ENCODE measurements at regions not wholly inside any gene's neighbourhood (a gene's known extent, or its start where the extent isn't known, plus 50 kb on each side); places are given as distances from the start of the nearest gene placed in this dataset.

- no peak for DNase-seq (ENCODE audit: insufficient read length, low spot score)
- no peak for FAIRE-seq
Observed at GRCh38 chr7:25788961-25789620, 362.9 kb upstream of the NFE2L3 start.

GRCh38 chr7:25789701-25790640 lies 362.0 kb upstream of the NFE2L3 start:
- no peak for FAIRE-seq

DNA sequence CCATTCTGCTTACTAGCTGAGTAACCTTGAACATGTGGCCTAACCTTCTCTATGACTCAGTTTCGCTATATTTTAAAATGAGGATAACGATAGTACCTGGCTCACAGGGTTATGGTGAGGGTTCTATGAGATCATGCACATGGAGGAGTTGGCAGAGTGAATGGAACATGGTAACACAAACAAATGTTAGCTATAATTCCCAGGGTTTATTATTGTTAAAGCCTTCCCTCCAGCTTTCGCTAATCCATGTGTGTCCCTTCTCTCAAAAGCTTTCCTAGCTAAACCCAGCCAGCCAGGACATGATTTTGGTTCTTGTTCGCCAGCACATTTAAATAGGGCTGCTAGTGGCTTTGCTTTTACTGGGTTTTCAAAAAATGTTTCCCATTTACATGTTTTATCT lies 361.0 kb upstream of the NFE2L3 start:
- FAIRE-seq (no peak), DNase-seq (ENCODE audit: insufficient read length, low spot score) (no peak)

More at GRCh38 chr7:25789701-25790640, 362.0 kb upstream of the NFE2L3 start:
- no peak for DNase-seq (ENCODE audit: insufficient read length, low spot score)

- no peak for DNase-seq (ENCODE audit: insufficient read length, low spot score)
- no peak for FAIRE-seq
Observed at GRCh38 chr7:25792586-25792985, 359.4 kb upstream of the NFE2L3 start.

DNA sequence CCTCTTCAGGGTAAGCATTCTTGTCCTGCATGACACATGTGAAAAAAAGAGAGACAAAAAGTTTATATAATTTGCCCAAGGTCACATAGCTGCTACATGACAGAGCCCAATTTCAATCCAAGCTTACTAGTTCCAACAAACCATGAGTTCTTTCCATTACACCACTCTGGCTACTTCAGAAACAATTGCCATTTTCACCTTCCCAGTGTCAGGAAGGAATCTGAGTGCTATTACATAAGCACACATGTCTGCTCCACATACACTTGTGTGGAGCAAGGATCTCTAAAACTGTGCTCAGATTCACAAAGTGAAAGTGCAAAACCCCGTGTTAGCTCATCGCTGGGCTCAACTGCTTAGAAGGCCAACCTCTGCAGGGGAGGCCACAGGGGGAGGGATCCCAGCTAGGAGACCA lies 356.2 kb upstream of the NFE2L3 start:
- DNase-seq (ENCODE audit: insufficient read length, low spot score): no peak
- FAIRE-seq: no peak

DNA sequence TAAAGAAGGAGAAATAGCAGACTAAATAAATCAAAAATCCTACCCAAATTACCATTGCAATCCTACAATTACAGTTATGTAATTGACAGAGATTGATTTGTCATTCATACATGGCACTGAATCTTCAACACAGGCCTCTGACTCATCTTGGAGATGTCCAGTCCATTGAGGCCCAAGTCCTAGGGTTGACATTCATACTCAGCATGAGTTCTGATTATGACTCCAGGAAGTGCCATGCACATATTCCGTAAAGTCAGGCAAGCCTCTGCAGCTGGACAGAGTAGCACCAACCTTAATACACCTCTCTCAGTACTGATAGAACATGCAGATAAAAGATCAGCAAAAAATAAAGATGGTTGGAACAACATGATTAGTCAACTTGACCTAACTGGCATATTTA lies 353.7 kb upstream of the NFE2L3 start:
- FAIRE-seq (no peak), DNase-seq (ENCODE audit: insufficient read length, low spot score) (no peak)

- DNase-seq (ENCODE audit: insufficient read length, low spot score) (no peak), FAIRE-seq (no peak)
Observed at GRCh38 chr7:25801214-25801613, 350.8 kb upstream of the NFE2L3 start.

DNA sequence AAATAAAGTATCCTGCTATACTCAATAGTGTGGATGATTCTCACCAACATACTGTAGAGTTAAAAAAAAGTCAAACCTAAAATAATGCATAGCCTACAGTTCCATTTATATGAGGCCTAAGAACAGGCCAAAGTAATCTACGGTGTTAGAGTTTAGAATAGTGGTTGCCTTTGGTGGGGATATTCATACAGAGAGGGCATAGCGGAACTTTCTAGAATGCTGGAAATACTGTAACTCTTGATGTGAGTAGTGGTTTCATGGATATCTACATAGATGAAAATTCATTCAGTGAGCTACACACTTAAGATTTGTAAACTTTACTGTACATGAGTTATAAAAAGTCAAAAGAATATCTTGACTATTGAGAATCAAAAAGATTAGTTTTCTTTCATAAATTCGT lies 349.9 kb upstream of the NFE2L3 start:
- FAIRE-seq (no peak), DNase-seq (ENCODE audit: insufficient read length, low spot score) (no peak)

DNA sequence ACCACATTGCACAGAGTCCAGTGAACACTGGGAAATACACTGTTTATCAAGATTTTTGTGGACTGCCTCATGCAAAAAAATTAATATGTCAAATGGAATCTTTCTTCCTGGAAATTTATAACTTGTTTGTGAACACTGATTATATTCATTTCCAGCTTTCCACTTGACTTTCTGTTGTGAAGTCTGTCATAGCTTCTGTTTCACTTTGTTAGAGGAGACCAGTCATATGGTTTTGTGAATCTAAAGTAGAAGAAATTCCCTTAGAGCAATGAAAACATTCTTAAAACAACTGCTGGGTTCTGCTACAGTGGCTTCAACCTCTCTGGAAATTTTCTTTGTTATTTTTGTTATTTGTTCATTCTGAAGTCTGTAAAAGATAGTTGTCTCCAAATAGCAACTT lies 349.5 kb upstream of the NFE2L3 start:
- FAIRE-seq (no peak), DNase-seq (ENCODE audit: insufficient read length, low spot score) (no peak)

- FAIRE-seq (no peak), DNase-seq (ENCODE audit: insufficient read length, low spot score) (no peak)
Observed at GRCh38 chr7:25803117-25803887, 348.7 kb upstream of the NFE2L3 start.

DNA sequence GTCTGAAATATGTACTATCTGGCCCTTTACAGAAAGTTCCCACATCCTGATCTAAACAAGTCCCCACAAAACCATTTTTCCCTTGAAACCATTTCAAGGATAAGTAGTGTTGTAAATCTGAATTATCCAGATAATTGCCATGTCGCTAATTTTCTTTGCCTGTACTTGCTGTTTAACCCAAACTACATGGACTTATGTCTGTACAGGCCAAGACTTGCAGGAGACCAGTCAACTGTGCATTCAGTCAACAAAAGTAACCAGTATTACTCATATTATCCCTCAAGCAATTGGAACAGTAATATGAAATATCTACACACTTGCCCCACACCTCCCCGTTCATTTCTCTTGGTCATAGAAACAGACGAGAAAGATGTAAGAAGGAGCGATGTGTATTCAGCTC lies 347.8 kb upstream of the NFE2L3 start:
- DNase-seq (ENCODE audit: insufficient read length, low spot score) (no peak), FAIRE-seq (peak; percentile 9)

DNA sequence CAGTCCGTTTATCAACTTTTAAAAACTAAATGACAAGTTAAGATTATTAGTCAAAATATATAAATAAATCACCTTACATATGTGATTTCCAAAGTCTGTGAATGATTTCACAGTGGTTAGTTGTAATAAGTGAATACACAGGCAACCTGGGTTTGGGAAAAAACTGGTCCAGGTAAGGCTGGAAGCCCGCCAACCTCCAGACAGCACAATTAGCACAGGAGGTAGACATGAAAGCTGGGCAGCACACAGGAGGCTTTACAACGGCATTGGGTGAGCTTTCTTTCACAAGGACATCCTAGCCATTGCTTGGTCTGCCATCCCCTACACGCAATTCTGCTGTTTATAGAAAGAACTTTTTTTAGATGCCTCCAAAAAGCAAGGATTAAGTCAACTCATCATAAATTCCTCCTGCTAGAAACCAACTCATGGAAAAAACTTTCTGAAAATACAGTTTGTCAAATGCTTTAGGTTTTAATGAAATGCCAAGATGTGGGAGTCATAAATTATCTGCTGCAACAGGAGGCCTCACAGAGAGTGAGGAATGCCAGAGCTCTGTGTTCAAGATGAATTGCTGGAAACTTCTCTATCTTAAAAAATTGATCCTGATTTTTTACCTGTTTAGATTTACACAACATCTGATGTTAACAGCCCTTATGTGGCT lies 346.8 kb upstream of the NFE2L3 start:
- DNase-seq (ENCODE audit: insufficient read length, low spot score) (peak; percentile 8), FAIRE-seq (no peak)

DNA sequence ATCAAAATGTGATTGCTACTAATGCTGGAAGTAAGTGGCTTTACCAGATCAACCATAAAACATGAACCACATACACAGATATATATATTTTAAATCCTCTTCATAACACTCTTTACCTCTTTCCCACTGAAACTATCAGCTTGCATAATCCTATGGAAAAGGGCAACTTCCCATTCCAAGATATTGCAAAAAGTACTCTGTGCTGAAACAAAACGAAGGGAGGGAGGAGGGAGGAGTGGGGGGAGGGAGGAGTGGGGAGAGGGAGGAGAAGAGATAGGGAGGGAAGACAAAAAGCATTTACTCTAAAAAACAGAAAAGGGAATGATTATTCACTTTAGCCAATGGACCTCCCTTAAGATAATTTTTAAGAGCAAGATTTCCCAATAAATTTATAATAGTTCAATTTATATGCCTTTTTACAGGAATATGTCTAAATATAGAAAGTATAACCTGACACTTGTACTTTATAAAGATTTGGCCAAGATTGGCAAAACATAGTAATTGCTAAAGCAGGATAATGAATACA lies 344.8 kb upstream of the NFE2L3 start:
- no peak for DNase-seq (ENCODE audit: insufficient read length, low spot score)
- no peak for FAIRE-seq

DNA sequence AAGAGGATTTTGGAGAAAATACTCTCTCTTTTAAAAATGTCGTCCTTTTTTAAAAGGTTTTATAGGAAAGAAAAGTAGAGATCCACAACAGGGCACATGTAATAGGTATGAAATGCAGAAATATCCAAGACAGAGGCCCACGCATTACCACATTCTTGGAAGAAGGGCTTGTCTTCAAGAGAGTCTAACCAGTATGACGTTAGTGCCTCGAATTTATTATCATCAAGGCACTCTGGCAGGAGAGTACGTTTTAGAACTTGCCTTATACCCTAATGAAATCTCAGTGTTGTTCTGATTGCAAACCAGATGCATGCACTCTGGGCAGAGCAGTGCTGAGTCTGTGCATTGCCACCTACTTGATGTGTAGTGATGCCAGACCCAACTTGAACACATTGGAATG lies 342.6 kb upstream of the NFE2L3 start:
- FAIRE-seq (no peak), DNase-seq (ENCODE audit: insufficient read length, low spot score) (no peak)

- DNase-seq (ENCODE audit: insufficient read length, low spot score): no peak
- FAIRE-seq: no peak
Observed at GRCh38 chr7:25812086-25812850, 339.7 kb upstream of the NFE2L3 start.

- no peak for FAIRE-seq
- DNase-seq (ENCODE audit: insufficient read length, low spot score): no peak
Observed at GRCh38 chr7:25813381-25813780, 338.6 kb upstream of the NFE2L3 start.

DNA sequence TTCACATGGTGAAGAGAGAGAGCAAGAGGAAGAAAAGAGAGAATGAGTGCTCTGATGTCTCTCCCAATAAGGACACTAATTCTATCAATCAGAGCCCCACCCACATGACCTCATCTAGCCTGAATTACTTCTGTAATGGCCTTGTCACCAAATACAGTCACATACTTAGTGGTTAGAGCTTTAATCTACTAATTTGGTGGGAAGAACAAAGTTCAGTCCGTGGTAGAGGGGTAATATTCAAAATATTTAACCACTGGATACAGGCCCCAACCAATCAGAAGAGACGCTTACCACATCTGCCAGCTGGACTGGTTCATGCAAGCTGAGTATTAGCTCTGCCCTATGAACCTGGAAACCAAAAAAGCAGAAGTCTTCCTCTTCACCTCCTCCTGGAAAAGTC lies 336.3 kb upstream of the NFE2L3 start:
- FAIRE-seq: no peak
- DNase-seq (ENCODE audit: insufficient read length, low spot score): no peak

DNA sequence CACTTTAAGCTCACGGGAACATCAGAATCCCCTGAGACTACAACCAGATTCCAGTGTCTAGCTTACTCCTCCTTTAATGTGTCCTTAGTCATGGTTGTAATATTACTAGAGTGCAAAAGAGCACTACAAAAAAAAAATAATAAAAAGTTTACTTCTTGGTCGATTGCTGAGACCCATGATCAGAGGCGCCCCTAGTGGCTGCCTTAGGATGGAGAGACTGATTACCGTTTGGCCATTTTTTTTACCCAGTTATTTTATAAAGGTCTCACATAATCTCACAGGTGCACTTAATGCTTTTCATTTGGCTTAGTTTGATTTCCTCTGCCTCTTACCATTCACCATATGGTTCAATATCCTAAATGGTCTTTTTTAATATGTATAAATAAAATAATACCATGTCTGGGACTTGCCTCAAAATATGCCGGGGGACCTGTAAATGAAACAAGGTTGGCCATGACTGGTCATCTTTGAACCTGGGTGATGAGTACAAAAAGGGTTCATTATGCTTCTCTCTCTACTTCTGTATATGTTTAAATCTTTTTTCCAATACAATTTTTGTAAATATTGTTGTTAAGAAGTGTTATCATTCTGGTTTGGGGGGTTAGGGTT lies 331.5 kb upstream of the NFE2L3 start:
- FAIRE-seq: no peak
- DNase-seq (ENCODE audit: insufficient read length, low spot score): no peak

- FAIRE-seq (no peak), DNase-seq (ENCODE audit: insufficient read length, low spot score) (no peak)
Observed at GRCh38 chr7:25821225-25821624, 330.8 kb upstream of the NFE2L3 start.

Data from HTR-8/SVneo (cell line).